ENCODE measurements at regions not wholly inside any gene's neighbourhood (a gene's known extent, or its start where the extent isn't known, plus 50 kb on each side); places are given as distances from the start of the nearest gene placed in this dataset.

DNA sequence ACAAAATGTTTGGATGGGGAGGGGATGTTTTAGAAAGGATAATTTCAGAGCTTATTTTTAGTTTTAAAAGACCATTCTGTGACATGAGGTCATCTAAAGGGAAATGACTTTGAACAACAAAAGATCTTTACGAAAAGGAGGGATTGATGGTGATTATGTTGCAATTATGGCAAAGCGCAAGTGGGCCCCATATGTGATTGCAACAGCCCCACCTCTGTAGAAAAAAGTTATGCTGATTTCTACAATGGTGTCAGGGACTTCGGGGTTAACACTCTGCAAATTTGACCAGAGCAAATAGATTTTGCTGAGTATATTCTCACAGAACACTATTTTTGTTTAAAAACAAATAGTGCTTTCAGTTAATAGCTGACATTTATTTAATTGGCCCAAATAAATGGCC, 312.8 kb downstream of the NSG2 start:
- DNase-seq (ENCODE audit: low read depth, low spot score) (no peak), ATAC-seq (no peak)
- Histone ChIP-seq H3K4me3 (replicated peaks in 1 of 2; ENCODE audit: low read depth in 1 of 2, low read length in 2 of 2) (no peak overlapping the region), H2AFZ (ENCODE audit: low read depth, low read length, poor library complexity, severe bottlenecking) (no peak overlapping the region), H4K20me1 (ENCODE audit: insufficient read depth) (no peaks in the 10 kb centered on the region), H3K27me3 (ENCODE audit: insufficient read depth, low read length) (peaks cover 42% of the 10 kb centered on the region; the same call in 1 of the 2 replicates), H3K79me2 (ENCODE audit: insufficient read depth, low read length) (no peaks in the 10 kb centered on the region), H3K27ac (ENCODE audit: low read depth, low read length) (no peak overlapping the region), H3K36me3 (ENCODE audit: control insufficient read depth in 1 of 2, insufficient read depth in 2 of 2, low read length in 2 of 2) (no peaks in the 10 kb centered on the region), H3K9me2 (ENCODE audit: insufficient read depth) (no peaks in the 10 kb centered on the region), H3K9ac (ENCODE audit: low read length) (no peak overlapping the region), H3K4me1 (ENCODE audit: control insufficient read depth in 1 of 2, insufficient read depth in 2 of 2, low read length in 2 of 2) (0 out of 4 replicates have a peak, but pooled peaks cover 0 to 4% of the 10 kb centered on the region in 2 experiments), H3K9me3 (ENCODE audit: control insufficient read depth in 1 of 2, insufficient read depth in 1 of 2, low read depth in 1 of 2, low read length in 2 of 2) (peaks cover 0 to 9% of the 10 kb centered on the region in 2 experiments; a peak in 2 of 4 replicates), H3K4me2 (ENCODE audit: low read length) (no peak overlapping the region)
- CTCF ChIA-PET = no interaction called here
- TF ChIP-seq ZNF274 (IDR thresholded peaks at IDR 0.05; ENCODE audit: low read depth, low read length) (no peak), EGR1 (IDR thresholded peaks at IDR 0.05; ENCODE audit: low read depth) (no peak), YY1 (IDR thresholded peaks at IDR 0.05; ENCODE audit: extremely low read depth, insufficient replicate concordance, low read depth, low read length) (no peak), FOSL1 (IDR thresholded peaks at IDR 0.05; ENCODE audit: low read depth) (no peak), SIN3A (IDR thresholded peaks at IDR 0.05; ENCODE audit: low read depth) (no peak), ZFX (IDR thresholded peaks at IDR 0.05) (no peak)
- TF ChIP-seq, protein P1, sequence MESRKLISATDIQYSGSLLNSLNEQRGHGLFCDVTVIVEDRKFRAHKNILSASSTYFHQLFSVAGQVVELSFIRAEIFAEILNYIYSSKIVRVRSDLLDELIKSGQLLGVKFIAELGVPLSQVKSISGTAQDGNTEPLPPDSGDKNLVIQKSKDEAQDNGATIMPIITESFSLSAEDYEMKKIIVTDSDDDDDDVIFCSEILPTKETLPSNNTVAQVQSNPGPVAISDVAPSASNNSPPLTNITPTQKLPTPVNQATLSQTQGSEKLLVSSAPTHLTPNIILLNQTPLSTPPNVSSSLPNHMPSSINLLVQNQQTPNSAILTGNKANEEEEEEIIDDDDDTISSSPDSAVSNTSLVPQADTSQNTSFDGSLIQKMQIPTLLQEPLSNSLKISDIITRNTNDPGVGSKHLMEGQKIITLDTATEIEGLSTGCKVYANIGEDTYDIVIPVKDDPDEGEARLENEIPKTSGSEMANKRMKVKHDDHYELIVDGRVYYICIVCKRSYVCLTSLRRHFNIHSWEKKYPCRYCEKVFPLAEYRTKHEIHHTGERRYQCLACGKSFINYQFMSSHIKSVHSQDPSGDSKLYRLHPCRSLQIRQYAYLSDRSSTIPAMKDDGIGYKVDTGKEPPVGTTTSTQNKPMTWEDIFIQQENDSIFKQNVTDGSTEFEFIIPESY (IDR thresholded peaks at IDR 0.05; ENCODE audit: extremely low read depth, insufficient replicate concordance, low read length) = no peak
- TF ChIP-seq, protein P2, sequence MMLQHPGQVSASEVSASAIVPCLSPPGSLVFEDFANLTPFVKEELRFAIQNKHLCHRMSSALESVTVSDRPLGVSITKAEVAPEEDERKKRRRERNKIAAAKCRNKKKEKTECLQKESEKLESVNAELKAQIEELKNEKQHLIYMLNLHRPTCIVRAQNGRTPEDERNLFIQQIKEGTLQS (IDR thresholded peaks at IDR 0.05) = no peak
- POLR2A ChIA-PET = no interaction called here
- intact Hi-C loops (cut with micrococcal nuclease) = no loop called here
- RAD21 ChIA-PET (ENCODE audit: low non-redundant PET in 1 of 2, low total read pairs in 2 of 2, uncharacterized antibody in 2 of 2, unreplicated experiment in 2 of 2) = no interaction called here
- no TSS peak for BruUV-seq (replicated peaks)

Measured in HCT116 (cell line).